H9 (cell line): ENCODE measurements at regions not wholly inside any gene's neighbourhood (a gene's known extent, or its start where the extent isn't known, plus 50 kb on each side); places are given as distances from the start of the nearest gene placed in this dataset.

Experiments used
- DNase-seq: peaks from one replicate; pipeline ENCODE4 v3.0.0-alpha.2; 2017
- H2AFZ ChIP-seq: one replicate; pipeline ENCODE4 v1.6.1; 2013; ENCODE audit warnings: mild to moderate bottlenecking, low read length, control low read depth, moderate library complexity
- H2AK5ac ChIP-seq: 2 replicates; pipeline ENCODE4 v1.6.1; 2013; ENCODE audit warnings: low read length, control low read depth, mixed read lengths; ENCODE audit not compliant: insufficient read length
- H2BK120ac ChIP-seq: one replicate; pipeline ENCODE4 v1.6.1; 2013; ENCODE audit warnings: low read depth, mild to moderate bottlenecking, low read length, control low read depth, inconsistent platforms; ENCODE audit not compliant: poor library complexity, severe bottlenecking
- H2BK12ac ChIP-seq: 2 replicates; pipeline ENCODE4 v1.6.1; 2013; ENCODE audit warnings: low read length, control low read depth, mixed read lengths, low read depth; ENCODE audit not compliant: insufficient read length
- H2BK15ac ChIP-seq: 2 replicates; pipeline ENCODE4 v1.6.1; 2013; ENCODE audit warnings: low read depth, low read length, control low read depth
- H2BK20ac ChIP-seq: one replicate; pipeline ENCODE4 v1.6.1; 2013; ENCODE audit warnings: low read depth, mild to moderate bottlenecking, low read length, control low read depth, inconsistent platforms; ENCODE audit not compliant: poor library complexity, severe bottlenecking
- H2BK5ac ChIP-seq: 2 replicates; pipeline ENCODE4 v1.6.1; 2013; ENCODE audit warnings: low read length, control low read depth, mixed read lengths; ENCODE audit not compliant: insufficient read length
- H3K14ac ChIP-seq: 2 replicates; pipeline ENCODE4 v1.6.1; 2013; ENCODE audit warnings: low read length, control low read depth; ENCODE audit not compliant: insufficient read depth
- H3K18ac ChIP-seq: 2 replicates; pipeline ENCODE4 v1.6.1; 2013; ENCODE audit warnings: low read depth, mild to moderate bottlenecking, mixed read lengths, low read length, control low read depth; ENCODE audit not compliant: insufficient read length
- H3K23ac ChIP-seq: 2 replicates; pipeline ENCODE4 v1.6.1; 2013; ENCODE audit warnings: low read length, control low read depth, mixed read lengths, low read depth; ENCODE audit not compliant: insufficient read length
- H3K23me2 ChIP-seq: 2 replicates; pipeline ENCODE4 v1.6.1; 2013; ENCODE audit warnings: low read depth, mild to moderate bottlenecking, mixed read lengths, low read length, control low read depth; ENCODE audit not compliant: insufficient read length, poor library complexity, severe bottlenecking
- H3K27ac ChIP-seq: 2 replicates; pipeline ENCODE4 v1.5.1; 2013; ENCODE audit warnings: low read length, control low read depth, mixed read lengths, low read depth; ENCODE audit not compliant: insufficient read length
- H3K27me3 ChIP-seq: 2 replicates; pipeline ENCODE4 v1.6.1; 2013; ENCODE audit warnings: low read length, control low read depth, inconsistent platforms; ENCODE audit not compliant: insufficient read depth
- H3K4ac ChIP-seq: 2 replicates; pipeline ENCODE4 v1.6.1; 2013; ENCODE audit warnings: low read depth, mild to moderate bottlenecking, control low read depth, inconsistent platforms, low read length, moderate library complexity
- H3K4me1 ChIP-seq: 2 replicates; pipeline ENCODE4 v1.6.1; 2013; ENCODE audit warnings: low read length, control low read depth, inconsistent platforms; ENCODE audit not compliant: insufficient read depth
- H3K4me2 ChIP-seq: 2 replicates; pipeline ENCODE4 v1.6.1; 2013; ENCODE audit warnings: low read length, control low read depth, mixed read lengths; ENCODE audit not compliant: insufficient read length, insufficient read depth
- H3K56ac ChIP-seq: 2 replicates; pipeline ENCODE4 v1.6.1; 2013; ENCODE audit warnings: low read depth, mild to moderate bottlenecking, mixed read lengths, low read length, control low read depth; ENCODE audit not compliant: insufficient read length
- H3K79me1 ChIP-seq: 2 replicates; pipeline ENCODE4 v1.6.1; 2013; ENCODE audit warnings: low read depth, mild to moderate bottlenecking, moderate library complexity, low read length, control low read depth, inconsistent platforms; ENCODE audit not compliant: insufficient read depth, poor library complexity, severe bottlenecking
- H3K79me2 ChIP-seq: 2 replicates; pipeline ENCODE4 v1.6.1; 2013; ENCODE audit warnings: low read length, control low read depth, inconsistent platforms; ENCODE audit not compliant: insufficient read depth
- H3K9ac ChIP-seq: 2 replicates; pipeline ENCODE4 v1.6.1; 2013; ENCODE audit warnings: low read length, control low read depth, mixed read lengths; ENCODE audit not compliant: insufficient read length; ENCODE audit errors: extremely low read depth
- H3K9me3 ChIP-seq: one replicate; pipeline ENCODE4 v1.6.1; 2013; ENCODE audit warnings: low read depth, low read length, inconsistent platforms; ENCODE audit not compliant: control insufficient read depth
- H3T11ph ChIP-seq: one replicate; pipeline ENCODE4 v1.6.1; 2013; ENCODE audit warnings: mild to moderate bottlenecking, low read length, control low read depth, inconsistent platforms
- H4K20me1 ChIP-seq: one replicate; pipeline ENCODE4 v1.6.1; 2013; ENCODE audit not compliant: control insufficient read depth, insufficient read length, insufficient read depth
- H4K5ac ChIP-seq: 2 replicates; pipeline ENCODE4 v1.6.1; 2013; ENCODE audit warnings: low read depth, mild to moderate bottlenecking, mixed read lengths, low read length, control low read depth; ENCODE audit not compliant: insufficient read length
- H4K8ac ChIP-seq: replicated peaks from 2 replicates; pipeline ENCODE4 v1.6.1; 2013; ENCODE audit warnings: low read length, control low read depth, mixed read lengths, low read depth; ENCODE audit not compliant: insufficient read length
- H4K91ac ChIP-seq: 2 replicates; pipeline ENCODE4 v1.6.1; 2013; ENCODE audit warnings: low read depth, mild to moderate bottlenecking, moderate library complexity, mixed read lengths, low read length, control low read depth; ENCODE audit not compliant: insufficient read length
- H3K27ac Mint-ChIP-seq, 3 experiments: 2 replicates in 2 of 3; 3 replicates in 1 of 3; pipeline ENCODE4 v1.8.0; 2020 to 2021; ENCODE audit warnings: mixed read lengths in 3 of 3, mild to moderate bottlenecking in 1 of 3, moderate library complexity in 1 of 3
- H3K27me3 Mint-ChIP-seq: 2 replicates; pipeline ENCODE4 v1.8.0; 2021; ENCODE audit warnings: low read depth, mild to moderate bottlenecking, moderate library complexity, mixed read lengths
- H3K36me3 Mint-ChIP-seq, 3 experiments: 2 replicates in 2 of 3; 3 replicates in 1 of 3; pipeline ENCODE4 v1.8.0; 2020 to 2021; ENCODE audit warnings: low read depth in 3 of 3, mixed read lengths in 3 of 3; ENCODE audit not compliant: insufficient read depth in 1 of 3
- H3K4me1 Mint-ChIP-seq, 2 experiments: 2 replicates each; pipeline ENCODE4 v1.8.0; 2020; ENCODE audit warnings: mixed read lengths in 2 of 2
- H3K4me3 Mint-ChIP-seq, 2 experiments: 2 replicates in 1 of 2; 3 replicates in 1 of 2; pipeline ENCODE4 v1.8.0; 2020 to 2021; ENCODE audit warnings: mild to moderate bottlenecking in 2 of 2, mixed read lengths in 2 of 2, moderate library complexity in 1 of 2
- H3K9me3 Mint-ChIP-seq, 2 experiments: 2 replicates in 1 of 2; 3 replicates in 1 of 2; pipeline ENCODE4 v1.8.0; 2020; ENCODE audit warnings: mild to moderate bottlenecking in 2 of 2, mixed read lengths in 2 of 2, moderate library complexity in 1 of 2
- WGBS: extraction: QIAGEN DNeasy Blood & Tissue Kit; methylation state at CpG from one replicate; pipeline ENCODE4 v1.1.7; 2013; ENCODE audit warnings: missing lambda C conversion rate, low lambda C conversion rate, mixed read lengths; ENCODE audit not compliant: insufficient read length; ENCODE audit errors: extremely low coverage; 5-methylcytosine and 5-hydroxymethylcytosine counted together
- TF ChIP-seq, protein P1 (sequence below): fragments of 200-600 bp; sonication (generic); conservative IDR thresholded peaks from 3 replicates; pipeline ENCODE4 v1.8.0; 2021; ENCODE audit warnings: antibody characterized with exemption, mild to moderate bottlenecking

DNA sequence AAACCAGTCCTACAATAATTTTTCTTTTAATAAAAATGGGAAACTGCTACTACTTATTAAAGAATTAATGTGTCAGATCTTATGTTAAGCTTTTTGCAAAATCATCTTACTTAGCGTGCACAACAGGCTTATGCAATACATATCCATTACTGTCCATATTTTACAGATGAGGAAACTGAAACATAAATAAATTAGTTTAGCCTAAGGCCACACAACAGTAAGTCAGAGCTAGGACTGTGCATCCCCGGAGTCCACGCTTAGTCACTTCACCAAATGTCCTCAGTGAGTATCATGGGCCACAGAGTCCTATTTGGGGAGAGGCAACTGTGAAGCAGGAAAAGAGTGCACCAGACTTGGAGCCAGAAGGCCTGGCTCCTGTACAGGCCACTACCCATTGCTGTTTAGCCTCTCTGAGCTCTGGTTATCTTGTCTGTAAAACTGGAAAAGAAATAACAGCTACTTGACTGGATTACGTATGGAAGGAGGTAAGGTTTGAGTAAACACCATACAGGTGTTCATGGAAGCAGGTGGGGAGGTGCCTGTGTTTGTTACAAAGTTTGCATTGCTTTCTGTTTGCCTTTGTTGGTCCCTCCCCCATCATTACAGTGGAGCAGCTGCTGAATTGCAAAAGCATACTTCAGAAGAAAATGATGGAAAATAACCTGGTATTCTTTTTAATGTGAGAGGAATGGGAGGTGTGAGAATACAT lies 192.8 kb downstream of the FCRL5 start:
- Mint-ChIP-seq H3K36me3 (no peaks in the 10 kb centered on the region), H3K4me1 (peaks cover 6 to 7% of the 10 kb centered on the region in 2 experiments; a peak in 3 of 4 replicates), H3K27me3 (no peaks in the 10 kb centered on the region; the same call in 1 of the 2 replicates), H3K9me3 (peaks cover 0 to 4% of the 10 kb centered on the region in 2 experiments; a peak in 1 of 5 replicates), H3K4me3 (no peak overlapping the region), H3K27ac (no peak overlapping the region)
- no peak for DNase-seq
- Histone ChIP-seq H3K79me2 (no peaks in the 10 kb centered on the region), H3K79me1 (no peaks in the 10 kb centered on the region), H4K8ac (no peak overlapping the region), H3K4me1 (no peaks in the 10 kb centered on the region), H3K23ac (no peak overlapping the region), H3K23me2 (no peaks in the 10 kb centered on the region), H2AFZ (no peak overlapping the region), H2BK20ac (no peak overlapping the region), H4K5ac (no peak overlapping the region), H2BK12ac (no peak overlapping the region), H3K4me2 (no peak overlapping the region), H3T11ph (no peak overlapping the region), H4K91ac (no peak overlapping the region), H3K4ac (no peak overlapping the region), H3K56ac (no peak overlapping the region), H2BK5ac (no peak overlapping the region), H3K27me3 (no peaks in the 10 kb centered on the region), H3K9ac (no peak overlapping the region), H3K18ac (no peak overlapping the region), H2BK15ac (no peak overlapping the region), H2AK5ac (no peak overlapping the region), H2BK120ac (no peak overlapping the region), H3K9me3 (no peaks in the 10 kb centered on the region), H3K27ac (no peak overlapping the region), H4K20me1 (no peaks in the 10 kb centered on the region), H3K14ac (no peak overlapping the region)
- no CpG with 5 or more reads among the region's 4 CpGs for WGBS
- TF ChIP-seq, protein P1, sequence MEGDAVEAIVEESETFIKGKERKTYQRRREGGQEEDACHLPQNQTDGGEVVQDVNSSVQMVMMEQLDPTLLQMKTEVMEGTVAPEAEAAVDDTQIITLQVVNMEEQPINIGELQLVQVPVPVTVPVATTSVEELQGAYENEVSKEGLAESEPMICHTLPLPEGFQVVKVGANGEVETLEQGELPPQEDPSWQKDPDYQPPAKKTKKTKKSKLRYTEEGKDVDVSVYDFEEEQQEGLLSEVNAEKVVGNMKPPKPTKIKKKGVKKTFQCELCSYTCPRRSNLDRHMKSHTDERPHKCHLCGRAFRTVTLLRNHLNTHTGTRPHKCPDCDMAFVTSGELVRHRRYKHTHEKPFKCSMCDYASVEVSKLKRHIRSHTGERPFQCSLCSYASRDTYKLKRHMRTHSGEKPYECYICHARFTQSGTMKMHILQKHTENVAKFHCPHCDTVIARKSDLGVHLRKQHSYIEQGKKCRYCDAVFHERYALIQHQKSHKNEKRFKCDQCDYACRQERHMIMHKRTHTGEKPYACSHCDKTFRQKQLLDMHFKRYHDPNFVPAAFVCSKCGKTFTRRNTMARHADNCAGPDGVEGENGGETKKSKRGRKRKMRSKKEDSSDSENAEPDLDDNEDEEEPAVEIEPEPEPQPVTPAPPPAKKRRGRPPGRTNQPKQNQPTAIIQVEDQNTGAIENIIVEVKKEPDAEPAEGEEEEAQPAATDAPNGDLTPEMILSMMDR, result no peak
